Liver (tissue), 3 donors: ENCODE measurements at regions not wholly inside any gene's neighbourhood (a gene's known extent, or its start where the extent isn't known, plus 50 kb on each side); places are given as distances from the start of the nearest gene placed in this dataset.
"Not testable (repeated sequence)": the region's sequence is repeated elsewhere in the genome, so short reads cannot be mapped to it uniquely, and the experiment has no call there.

Experiments used
- CTCF ChIP-seq: fragments of 150-350 bp; IDR thresholded peaks from 2 replicates; pipeline ENCODE4 v1.5.1; 2017; ENCODE audit warnings: improper control_type of control experiment, low read depth, low read length; ENCODE audit not compliant: missing input control
- EGR1 ChIP-seq, 2 donors: IDR thresholded peaks; 2 replicates each; pipeline ENCODE4 v1.6.1; 2016 to 2018; ENCODE audit warnings: antibody characterized with exemption in 2 of 2, low read depth in 2 of 2
- GABPA ChIP-seq, 2 donors: IDR thresholded peaks in 1 of 2; conservative IDR thresholded peaks in 1 of 2; 2 replicates each; pipeline ENCODE4 v1.6.1; 2016; ENCODE audit warnings: antibody characterized with exemption in 2 of 2, mild to moderate bottlenecking in 1 of 2, moderate library complexity in 1 of 2
- JUND ChIP-seq, 2 donors: IDR thresholded peaks; 2 replicates each; pipeline ENCODE4 v1.6.1; 2016; ENCODE audit warnings: antibody characterized with exemption in 2 of 2
- TAF1 ChIP-seq: conservative IDR thresholded peaks from 2 replicates; pipeline ENCODE4 v1.6.1; 2016; ENCODE audit warnings: antibody characterized with exemption, mild to moderate bottlenecking
- YY1 ChIP-seq: IDR thresholded peaks from 2 replicates; pipeline ENCODE4 v1.6.1; 2016; ENCODE audit warnings: antibody characterized with exemption, mild to moderate bottlenecking
- donor health status: healthy.
- donor health status: healthy.

GRCh38 chr12:31223640-31224039 is 102.3 kb downstream of the SINHCAF start:
- TF ChIP-seq TAF1; CTCF; EGR1 (IDR thresholded peaks at IDR 0.05; ENCODE audit: low read depth in 2 of 2); GABPA (IDR thresholded peaks at IDR 0.05 in 1 of 2, conservative IDR thresholded peaks at IDR 0.05 in 1 of 2); JUND (IDR thresholded peaks at IDR 0.05); YY1: not testable (repeated sequence)
